Activated B cell treated with CpG ODN at 0.5 μM for 24 hours (primary cell): ENCODE measurements at regions not wholly inside any gene's neighbourhood (a gene's known extent, or its start where the extent isn't known, plus 50 kb on each side); places are given as distances from the start of the nearest gene placed in this dataset.
"Not testable (repeated sequence)": the region's sequence is repeated elsewhere in the genome, so short reads cannot be mapped to it uniquely, and the experiment has no call there.

Source experiments
- ATAC-seq: fragments of 200-7000 bp; cut with Tn5 transposase; one replicate; pipeline ENCODE4 v1.10.0; 2021; ENCODE audit warnings: low read depth, mild to moderate bottlenecking, moderate library complexity
- CTCF ChIA-PET: fragments of 350-600 bp; sonication (Branson Sonifier 250); formaldehyde crosslinking; loops from one replicate; lab custom pipeline; 2021; ENCODE audit warnings: antibody characterized with exemption; lab: Charles Lee
- POLR2A ChIA-PET: fragments of 350-600 bp; sonication (Branson Sonifier 250); formaldehyde crosslinking; loops from one replicate; lab custom pipeline; 2021; ENCODE audit warnings: antibody characterized with exemption; lab: Charles Lee
- DNase-seq: peaks from one replicate; pipeline ENCODE4 v3.0.0; 2022
- H3K27ac Mint-ChIP-seq: one replicate; pipeline ENCODE4 v1.8.0; 2020; ENCODE audit warnings: mixed read lengths
- H3K27me3 Mint-ChIP-seq: one replicate; pipeline ENCODE4 v1.8.0; 2021; ENCODE audit warnings: mixed read lengths
- H3K36me3 Mint-ChIP-seq: one replicate; pipeline ENCODE4 v1.8.0; 2021; ENCODE audit warnings: low read depth, mixed read lengths
- H3K4me1 Mint-ChIP-seq: one replicate; pipeline ENCODE4 v1.8.0; 2021; ENCODE audit warnings: mixed read lengths
- H3K4me3 Mint-ChIP-seq: one replicate; pipeline ENCODE4 v1.8.0; 2020; ENCODE audit warnings: mild to moderate bottlenecking, mixed read lengths
- H3K9me3 Mint-ChIP-seq: one replicate; pipeline ENCODE4 v1.8.0; 2020; ENCODE audit warnings: mixed read lengths
- intact Hi-C: fragments of 100-400 bp; cut with micrococcal nuclease; formaldehyde crosslinking; loops from one replicate; pipeline ENCODE4 v1.15.1; 2024
- TF ChIP-seq, protein P1 (sequence below): fragments of 200-600 bp; IDR thresholded peaks from one replicate; pipeline ENCODE4 v1.8.0; 2022; ENCODE audit warnings: antibody characterized with exemption, mild to moderate bottlenecking

DNA sequence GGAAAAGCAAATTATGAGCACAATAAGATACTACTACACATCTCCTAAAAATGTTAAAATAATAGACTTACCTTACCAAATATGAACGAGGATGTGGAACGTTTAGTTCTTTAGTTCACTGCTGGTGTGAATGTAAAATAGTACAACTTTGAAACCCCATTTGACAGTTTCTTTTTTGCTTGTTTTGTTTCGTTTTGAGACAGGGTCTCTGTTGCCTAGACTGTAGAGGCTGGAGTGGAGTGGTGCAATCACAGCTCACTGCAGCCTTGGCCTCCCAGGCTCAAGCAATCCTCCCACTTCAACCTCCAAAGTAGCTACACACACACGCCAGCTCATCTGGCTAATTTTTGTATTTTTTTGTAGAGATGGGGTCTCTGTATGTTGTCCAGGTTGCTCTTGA, 136.4 kb upstream of the FAR2 start:
- POLR2A ChIA-PET: no interaction called here
- no peak overlapping the region for H3K27ac Mint-ChIP-seq
- no peaks in the 10 kb centered on the region for H3K27me3 Mint-ChIP-seq
- ATAC-seq: no peak
- intact Hi-C loops: no loop called here
- no peak for DNase-seq
- H3K9me3 Mint-ChIP-seq: no peaks in the 10 kb centered on the region
- H3K4me3 Mint-ChIP-seq: no peak overlapping the region
- CTCF ChIA-PET: no interaction called here
- H3K4me1 Mint-ChIP-seq: no peaks in the 10 kb centered on the region
- H3K36me3 Mint-ChIP-seq: no peaks in the 10 kb centered on the region
- TF ChIP-seq, protein P1, sequence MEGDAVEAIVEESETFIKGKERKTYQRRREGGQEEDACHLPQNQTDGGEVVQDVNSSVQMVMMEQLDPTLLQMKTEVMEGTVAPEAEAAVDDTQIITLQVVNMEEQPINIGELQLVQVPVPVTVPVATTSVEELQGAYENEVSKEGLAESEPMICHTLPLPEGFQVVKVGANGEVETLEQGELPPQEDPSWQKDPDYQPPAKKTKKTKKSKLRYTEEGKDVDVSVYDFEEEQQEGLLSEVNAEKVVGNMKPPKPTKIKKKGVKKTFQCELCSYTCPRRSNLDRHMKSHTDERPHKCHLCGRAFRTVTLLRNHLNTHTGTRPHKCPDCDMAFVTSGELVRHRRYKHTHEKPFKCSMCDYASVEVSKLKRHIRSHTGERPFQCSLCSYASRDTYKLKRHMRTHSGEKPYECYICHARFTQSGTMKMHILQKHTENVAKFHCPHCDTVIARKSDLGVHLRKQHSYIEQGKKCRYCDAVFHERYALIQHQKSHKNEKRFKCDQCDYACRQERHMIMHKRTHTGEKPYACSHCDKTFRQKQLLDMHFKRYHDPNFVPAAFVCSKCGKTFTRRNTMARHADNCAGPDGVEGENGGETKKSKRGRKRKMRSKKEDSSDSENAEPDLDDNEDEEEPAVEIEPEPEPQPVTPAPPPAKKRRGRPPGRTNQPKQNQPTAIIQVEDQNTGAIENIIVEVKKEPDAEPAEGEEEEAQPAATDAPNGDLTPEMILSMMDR: no peak

DNA sequence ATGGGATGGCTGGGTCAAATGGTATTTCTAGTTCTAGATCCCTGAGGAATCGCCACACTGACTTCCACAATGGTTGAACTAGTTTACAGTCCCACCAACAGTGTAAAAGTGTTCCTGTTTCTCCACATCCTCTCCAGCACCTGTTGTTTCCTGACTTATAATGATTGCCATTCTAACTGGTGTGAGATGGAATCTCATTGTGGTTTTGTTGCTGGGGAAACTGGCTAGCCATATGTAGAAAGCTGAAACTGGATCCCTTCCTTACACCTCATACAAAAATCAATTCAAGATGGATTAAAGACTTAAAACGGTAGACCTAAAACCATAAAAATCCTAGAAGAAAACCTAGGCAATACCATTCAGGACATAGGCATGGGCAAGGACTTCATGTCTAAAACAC, 131.5 kb upstream of the FAR2 start:
- intact Hi-C loops, ATAC-seq, POLR2A ChIA-PET, H3K4me1 Mint-ChIP-seq, H3K36me3 Mint-ChIP-seq, H3K9me3 Mint-ChIP-seq, H3K4me3 Mint-ChIP-seq, CTCF ChIA-PET, H3K27ac Mint-ChIP-seq, H3K27me3 Mint-ChIP-seq, DNase-seq: not testable (repeated sequence)

GRCh38 chr12:29023436-29024076, 125.5 kb upstream of the FAR2 start:
- ATAC-seq (no peak), DNase-seq (no peak)
- Mint-ChIP-seq H3K27ac (no peak overlapping the region), H3K27me3 (no peaks in the 10 kb centered on the region), H3K36me3 (no peaks in the 10 kb centered on the region), H3K4me3 (no peak overlapping the region), H3K4me1 (no peaks in the 10 kb centered on the region), H3K9me3 (no peaks in the 10 kb centered on the region)
- TF ChIP-seq, protein P1: no peak
- intact Hi-C loops: no loop called here
- POLR2A ChIA-PET: no interaction called here
- CTCF ChIA-PET: no interaction called here

DNA sequence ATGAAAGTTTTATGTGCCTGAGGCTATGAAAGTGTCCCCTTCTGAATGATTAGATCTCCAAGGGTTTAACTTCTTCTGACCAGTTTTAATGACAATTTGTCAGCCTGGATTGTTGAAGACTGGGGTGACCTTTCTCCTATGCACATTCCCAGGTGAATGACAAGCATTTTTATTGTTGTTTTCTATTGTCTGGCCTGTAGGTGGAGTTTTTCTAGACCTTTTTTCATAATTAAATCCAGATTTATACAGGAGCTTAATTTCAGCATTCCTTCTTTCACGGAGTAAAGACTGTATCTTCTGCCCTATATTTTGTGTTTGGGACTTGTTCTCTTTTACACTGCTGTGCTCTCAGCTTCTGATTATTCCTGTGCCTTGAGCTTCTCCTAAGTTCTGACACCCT, 125.0 kb upstream of the FAR2 start:
- Mint-ChIP-seq H3K27me3 (no peaks in the 10 kb centered on the region), H3K27ac (no peak overlapping the region), H3K36me3 (no peaks in the 10 kb centered on the region), H3K4me1 (no peaks in the 10 kb centered on the region), H3K4me3 (no peak overlapping the region), H3K9me3 (no peaks in the 10 kb centered on the region)
- TF ChIP-seq, protein P1: no peak
- intact Hi-C loops: no loop called here
- ChIA-PET CTCF (interaction anchor here (1.5 kb wide), 1 partner anchor 15 kb away, joined by 4 read pairs; no protein-coding TSS in a partner anchor), POLR2A (no interaction called here)
- ATAC-seq (no peak), DNase-seq (no peak)

DNA sequence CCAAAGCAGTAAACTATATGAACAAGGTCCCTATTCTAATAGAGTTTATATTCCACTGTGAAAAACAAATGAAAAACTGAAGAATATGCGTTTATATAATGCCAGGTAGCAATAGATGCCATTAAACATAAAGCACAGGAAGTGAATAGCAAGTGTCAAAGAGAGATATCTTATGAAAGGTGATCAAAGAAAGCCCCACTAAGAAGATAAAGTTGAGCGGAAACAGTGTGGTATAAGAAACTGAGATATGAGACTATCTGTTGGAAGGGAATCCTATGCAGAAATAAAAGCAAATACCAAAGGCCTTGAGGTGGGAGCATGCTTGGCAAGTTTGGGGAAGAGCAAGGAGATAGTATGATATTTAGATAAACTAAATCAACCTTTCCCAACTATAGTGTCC, 123.1 kb upstream of the FAR2 start:
- Mint-ChIP-seq H3K27ac (no peak overlapping the region), H3K9me3 (no peaks in the 10 kb centered on the region), H3K27me3 (no peaks in the 10 kb centered on the region), H3K36me3 (no peaks in the 10 kb centered on the region), H3K4me3 (no peak overlapping the region), H3K4me1 (no peaks in the 10 kb centered on the region)
- DNase-seq (no peak), ATAC-seq (no peak)
- ChIA-PET POLR2A (no interaction called here), CTCF (no interaction called here)
- intact Hi-C loops: no loop called here
- TF ChIP-seq, protein P1: no peak

DNA sequence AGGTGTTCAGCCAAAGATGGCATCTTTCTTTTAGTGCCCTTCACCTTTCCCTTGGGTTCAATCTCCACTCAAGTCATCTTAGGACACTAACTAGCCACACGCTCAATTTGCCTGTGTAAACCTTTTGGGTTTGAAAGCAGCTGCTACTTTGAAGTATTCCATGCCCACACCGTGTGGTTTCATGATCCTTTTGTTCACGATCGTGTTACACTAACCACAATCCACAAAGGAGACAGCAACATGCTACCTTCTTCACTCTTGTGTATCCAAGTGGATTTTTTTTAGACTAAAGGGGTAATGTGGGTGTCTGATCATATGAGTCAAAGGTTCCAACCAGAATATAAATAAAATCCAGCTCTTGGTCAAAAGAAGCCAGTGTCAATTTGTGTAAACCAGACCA, 122.7 kb upstream of the FAR2 start:
- Mint-ChIP-seq H3K4me1 (no peaks in the 10 kb centered on the region), H3K27me3 (no peaks in the 10 kb centered on the region), H3K27ac (no peak overlapping the region), H3K9me3 (no peaks in the 10 kb centered on the region), H3K36me3 (no peaks in the 10 kb centered on the region), H3K4me3 (no peak overlapping the region)
- intact Hi-C loops: no loop called here
- ChIA-PET CTCF (no interaction called here), POLR2A (no interaction called here)
- DNase-seq (no peak), ATAC-seq (no peak)
- TF ChIP-seq, protein P1: no peak

DNA sequence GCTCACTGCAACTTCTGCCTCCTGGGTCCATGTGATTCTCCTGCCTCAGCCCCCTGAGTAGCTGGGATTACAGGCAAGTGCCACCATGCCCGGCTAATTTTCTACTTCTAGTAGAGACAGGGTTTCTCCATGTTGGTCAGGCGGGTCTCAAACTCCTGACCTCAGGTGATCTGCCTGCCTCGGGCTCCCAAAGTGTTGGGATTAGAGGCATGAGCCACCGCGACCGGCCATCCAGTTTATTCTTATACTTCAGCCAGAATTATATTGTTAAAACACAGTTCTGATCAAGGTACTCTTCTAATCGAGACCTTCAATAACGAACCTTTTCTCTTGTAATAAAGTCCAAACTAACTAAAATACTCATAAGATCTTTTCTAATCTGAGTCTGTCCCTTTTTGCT, 119.6 kb upstream of the FAR2 start:
- H3K36me3 Mint-ChIP-seq, ATAC-seq, intact Hi-C loops, POLR2A ChIA-PET, H3K4me3 Mint-ChIP-seq, H3K27ac Mint-ChIP-seq, H3K27me3 Mint-ChIP-seq, DNase-seq, H3K9me3 Mint-ChIP-seq, H3K4me1 Mint-ChIP-seq, CTCF ChIA-PET: not testable (repeated sequence)
